Activated naive CD4-positive, alpha-beta T cell treated with anti-CD3 and anti-CD28 coated beads, Interleukin-2, amount 10 ng/mL, durations not matched to agents 7 days and 5 days (primary cell): ENCODE measurements at regions not wholly inside any gene's neighbourhood (a gene's known extent, or its start where the extent isn't known, plus 50 kb on each side); places are given as distances from the start of the nearest gene placed in this dataset.

Experiments used
- CTCF ChIA-PET: fragments of 350-600 bp; sonication (Branson Sonifier 250); formaldehyde crosslinking; loops from one replicate; lab custom pipeline; 2021; ENCODE audit warnings: antibody characterized with exemption; lab: Charles Lee
- DNase-seq: peaks from one replicate; pipeline ENCODE4 v3.0.0-alpha.2; 2020
- H3K27ac Mint-ChIP-seq: one replicate; pipeline ENCODE4 v1.8.0; 2021; ENCODE audit warnings: mild to moderate bottlenecking, moderate library complexity, mixed read lengths
- H3K27me3 Mint-ChIP-seq: one replicate; pipeline ENCODE4 v1.8.0; 2021; ENCODE audit warnings: mild to moderate bottlenecking, mixed read lengths
- H3K36me3 Mint-ChIP-seq: one replicate; pipeline ENCODE4 v1.8.0; 2021; ENCODE audit warnings: mixed read lengths
- H3K4me1 Mint-ChIP-seq: one replicate; pipeline ENCODE4 v1.8.0; 2021; ENCODE audit warnings: mixed read lengths
- H3K4me3 Mint-ChIP-seq: one replicate; pipeline ENCODE4 v1.8.0; 2021; ENCODE audit warnings: mild to moderate bottlenecking, moderate library complexity, mixed read lengths
- H3K9me3 Mint-ChIP-seq: one replicate; pipeline ENCODE4 v1.8.0; 2021; ENCODE audit warnings: mixed read lengths

DNA sequence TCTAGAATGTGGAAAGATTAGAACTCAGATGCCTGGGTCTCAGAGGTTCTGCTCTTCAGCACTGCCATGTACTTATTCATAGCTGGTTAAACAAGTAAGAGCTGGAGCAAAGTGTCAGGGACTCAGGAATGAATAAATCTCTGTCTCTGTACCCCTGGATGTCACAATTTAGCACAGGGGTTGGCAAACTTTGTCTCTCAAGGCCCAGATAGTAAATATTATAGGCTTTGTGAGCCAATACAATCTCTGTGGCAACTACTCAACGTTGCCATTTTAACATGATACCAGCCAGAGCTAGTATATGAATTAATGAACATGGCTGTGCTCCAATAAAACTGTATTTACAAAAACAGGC, 220.3 kb upstream of the MON1B start:
- no peak for DNase-seq
- H3K4me1 Mint-ChIP-seq = no peaks in the 10 kb centered on the region
- no peaks in the 10 kb centered on the region for H3K36me3 Mint-ChIP-seq
- CTCF ChIA-PET = no interaction called here
- H3K4me3 Mint-ChIP-seq = no peak overlapping the region
- H3K27me3 Mint-ChIP-seq = no peaks in the 10 kb centered on the region
- no peak overlapping the region for H3K27ac Mint-ChIP-seq
- no peaks in the 10 kb centered on the region for H3K9me3 Mint-ChIP-seq

DNA sequence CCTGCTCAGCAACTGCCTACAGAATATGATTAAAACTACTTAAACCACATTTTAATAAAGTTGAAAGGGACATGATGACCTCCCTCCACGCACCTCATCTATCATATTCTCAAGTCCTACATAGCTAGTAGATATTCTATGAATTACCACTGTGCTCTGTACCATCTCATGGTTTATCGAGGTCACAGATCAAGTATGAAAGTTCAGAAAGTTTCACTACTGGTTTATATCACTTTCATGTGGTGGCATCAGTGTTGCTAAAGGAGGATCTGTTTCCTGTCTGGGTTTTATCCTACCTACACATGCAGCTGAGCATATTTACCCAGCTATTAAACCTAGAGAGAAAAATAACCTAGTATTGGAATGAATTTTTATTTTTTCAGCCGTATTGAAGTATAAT, 214.9 kb upstream of the MON1B start:
- Mint-ChIP-seq H3K27ac (no peak overlapping the region), H3K9me3 (peaks cover 6% of the 10 kb centered on the region), H3K27me3 (no peaks in the 10 kb centered on the region), H3K4me3 (no peak overlapping the region), H3K4me1 (peaks cover 5% of the 10 kb centered on the region), H3K36me3 (no peaks in the 10 kb centered on the region)
- CTCF ChIA-PET = no interaction called here
- DNase-seq = no peak

DNA sequence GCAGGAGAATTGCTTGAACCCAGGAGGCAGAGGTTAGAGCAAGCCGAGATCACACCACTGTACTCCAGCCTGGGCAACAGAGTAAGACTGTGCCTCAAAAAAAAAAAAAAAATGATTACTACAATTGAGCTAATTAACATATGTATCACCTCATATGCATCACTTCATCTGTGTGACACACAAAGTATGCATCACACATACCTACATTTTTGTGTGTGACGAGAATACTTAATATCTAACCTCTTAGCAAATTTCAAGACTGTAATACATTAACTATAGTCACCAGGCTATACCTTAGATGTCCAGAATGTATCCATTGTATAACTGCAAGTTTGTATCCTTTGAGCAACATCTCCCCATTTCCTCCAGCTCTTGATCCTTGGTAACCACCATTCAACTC, 214.2 kb upstream of the MON1B start:
- no peaks in the 10 kb centered on the region for H3K36me3 Mint-ChIP-seq
- H3K27ac Mint-ChIP-seq = no peak overlapping the region
- H3K27me3 Mint-ChIP-seq = no peaks in the 10 kb centered on the region
- H3K4me3 Mint-ChIP-seq = no peak overlapping the region
- peaks cover 6% of the 10 kb centered on the region for H3K9me3 Mint-ChIP-seq
- H3K4me1 Mint-ChIP-seq = peaks cover 5% of the 10 kb centered on the region
- no peak for DNase-seq
- CTCF ChIA-PET = no interaction called here

DNA sequence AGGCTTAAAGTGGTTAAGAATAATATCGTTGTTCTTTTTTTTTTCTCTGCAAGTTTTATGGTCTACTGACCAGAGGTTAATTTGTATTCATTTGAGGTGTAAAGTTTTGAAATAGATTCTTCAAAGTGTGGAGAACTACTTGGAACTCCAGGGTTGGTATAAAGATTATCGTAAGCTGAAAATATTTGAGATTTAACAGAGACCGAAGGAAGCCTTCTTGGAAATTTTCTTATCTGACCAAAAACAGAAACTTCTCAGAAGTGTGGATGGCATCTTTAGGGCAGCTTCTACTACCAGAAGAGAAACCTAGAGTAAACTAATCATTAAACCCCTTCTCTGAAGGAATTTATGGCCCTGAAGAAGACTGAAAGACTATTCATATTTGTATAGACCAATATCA, 206.8 kb upstream of the MON1B start:
- CTCF ChIA-PET = interaction anchor here (0.6 kb wide), 1 partner anchor 1715 kb away, joined by 3 read pairs; no protein-coding TSS in a partner anchor
- H3K27me3 Mint-ChIP-seq = no peaks in the 10 kb centered on the region
- no peaks in the 10 kb centered on the region for H3K4me1 Mint-ChIP-seq
- H3K27ac Mint-ChIP-seq = no peak overlapping the region
- H3K36me3 Mint-ChIP-seq = no peaks in the 10 kb centered on the region
- no peak overlapping the region for H3K4me3 Mint-ChIP-seq
- no peaks in the 10 kb centered on the region for H3K9me3 Mint-ChIP-seq
- no peak for DNase-seq

DNA sequence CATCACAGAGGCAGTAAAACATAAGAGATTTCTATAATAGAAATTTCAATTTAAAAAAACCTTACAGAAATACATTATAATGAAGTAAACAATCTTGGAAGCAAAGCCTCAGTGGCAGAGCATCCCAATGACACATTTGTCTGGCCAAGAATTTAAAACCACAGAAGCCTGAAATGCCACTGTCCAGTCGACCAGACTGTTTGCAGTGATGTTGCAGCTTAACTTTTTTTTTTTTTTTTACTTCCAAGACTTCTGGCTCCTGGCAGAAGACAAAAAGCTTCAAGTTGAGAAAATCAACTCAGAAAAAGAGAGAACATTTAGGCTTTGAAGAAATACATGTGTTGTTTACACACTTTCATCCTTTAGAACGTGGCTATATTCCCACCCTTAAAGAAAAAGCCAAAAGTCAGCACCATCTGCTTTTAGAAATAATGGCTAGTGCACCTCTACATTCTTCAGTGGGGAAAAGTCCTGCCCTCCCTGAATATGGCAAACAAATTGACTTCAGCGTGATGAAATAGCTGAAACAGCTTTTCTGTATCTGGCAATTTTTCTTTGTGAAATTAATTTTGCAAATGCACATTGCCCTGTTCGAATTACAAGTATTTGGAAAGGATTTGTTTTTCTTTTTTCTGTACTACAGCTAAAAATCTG, 205.5 kb upstream of the MON1B start:
- Mint-ChIP-seq H3K27me3 (no peaks in the 10 kb centered on the region), H3K36me3 (no peaks in the 10 kb centered on the region), H3K27ac (no peak overlapping the region), H3K4me3 (no peak overlapping the region), H3K4me1 (no peaks in the 10 kb centered on the region), H3K9me3 (no peaks in the 10 kb centered on the region)
- CTCF ChIA-PET = interaction anchor here (1.2 kb wide), 1 partner anchor 184 kb away, joined by 3 read pairs; no protein-coding TSS in a partner anchor
- DNase-seq = no peak

DNA sequence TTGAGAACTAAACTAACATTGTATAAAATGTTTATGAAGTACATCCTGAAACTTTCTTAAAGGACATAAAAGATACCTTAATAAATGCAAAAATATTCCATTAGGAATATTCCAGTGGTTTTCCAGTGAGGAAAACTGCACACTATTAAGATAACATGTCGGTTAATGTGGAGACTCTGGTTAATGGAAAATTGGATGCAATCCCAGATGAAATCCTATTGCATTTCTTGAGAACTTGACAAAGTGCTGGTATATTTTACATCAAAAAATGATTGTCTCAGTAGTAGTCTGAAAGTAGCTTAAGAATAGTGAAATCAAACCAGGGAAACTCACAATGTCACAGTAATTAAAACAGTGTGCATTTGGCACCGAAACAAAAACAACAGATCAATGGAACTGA, 202.5 kb upstream of the MON1B start:
- Mint-ChIP-seq H3K36me3 (no peaks in the 10 kb centered on the region), H3K4me1 (no peaks in the 10 kb centered on the region), H3K27me3 (no peaks in the 10 kb centered on the region), H3K4me3 (no peak overlapping the region), H3K27ac (no peak overlapping the region), H3K9me3 (no peaks in the 10 kb centered on the region)
- DNase-seq = no peak
- CTCF ChIA-PET = no interaction called here

DNA sequence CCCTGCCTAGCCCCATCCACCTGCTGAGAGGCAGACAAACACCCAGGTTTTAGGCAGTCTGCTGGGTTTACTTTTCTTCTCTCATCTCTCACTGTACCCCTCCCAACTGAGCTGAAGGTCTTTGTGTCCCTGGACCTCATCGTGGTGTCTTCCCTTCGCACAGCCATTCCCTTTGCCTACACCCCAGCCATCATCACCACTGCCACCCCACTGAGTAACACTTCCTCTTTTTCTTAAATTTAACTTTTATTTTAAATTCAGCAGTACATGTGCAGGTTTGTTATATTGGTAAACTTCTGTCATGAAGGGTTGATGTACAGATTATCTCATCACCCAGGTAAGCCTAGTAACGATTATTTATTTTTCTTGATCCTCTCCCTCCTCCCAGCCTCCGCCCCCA, 188.3 kb upstream of the MON1B start:
- Mint-ChIP-seq H3K9me3 (peaks cover 4% of the 10 kb centered on the region), H3K36me3 (no peaks in the 10 kb centered on the region), H3K4me1 (no peaks in the 10 kb centered on the region), H3K27me3 (no peaks in the 10 kb centered on the region), H3K4me3 (no peak overlapping the region), H3K27ac (no peak overlapping the region)
- no peak for DNase-seq
- CTCF ChIA-PET = no interaction called here

DNA sequence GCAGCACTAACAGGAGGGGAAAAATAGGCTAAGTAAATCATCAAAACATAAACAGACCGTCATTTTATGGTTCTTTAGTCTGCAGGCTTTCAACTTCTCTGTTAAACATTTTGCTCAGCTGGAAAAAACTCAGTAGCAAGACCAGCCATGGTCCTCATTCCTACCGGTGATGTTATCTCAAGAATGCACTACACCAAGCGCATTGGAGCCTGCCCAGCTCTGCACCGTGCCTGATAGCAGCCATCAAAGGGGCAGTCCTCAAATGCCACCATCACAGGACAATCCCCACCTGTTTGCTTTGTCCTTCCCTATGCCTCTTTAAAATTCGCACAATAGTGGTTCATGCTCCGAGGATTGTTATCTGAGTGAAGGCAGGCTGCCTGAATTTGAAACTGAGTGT, 181.5 kb upstream of the MON1B start:
- CTCF ChIA-PET = no interaction called here
- peaks cover 8% of the 10 kb centered on the region for H3K9me3 Mint-ChIP-seq
- no peaks in the 10 kb centered on the region for H3K4me1 Mint-ChIP-seq
- no peaks in the 10 kb centered on the region for H3K27me3 Mint-ChIP-seq
- no peak overlapping the region for H3K27ac Mint-ChIP-seq
- H3K4me3 Mint-ChIP-seq = no peak overlapping the region
- no peaks in the 10 kb centered on the region for H3K36me3 Mint-ChIP-seq
- no peak for DNase-seq

DNA sequence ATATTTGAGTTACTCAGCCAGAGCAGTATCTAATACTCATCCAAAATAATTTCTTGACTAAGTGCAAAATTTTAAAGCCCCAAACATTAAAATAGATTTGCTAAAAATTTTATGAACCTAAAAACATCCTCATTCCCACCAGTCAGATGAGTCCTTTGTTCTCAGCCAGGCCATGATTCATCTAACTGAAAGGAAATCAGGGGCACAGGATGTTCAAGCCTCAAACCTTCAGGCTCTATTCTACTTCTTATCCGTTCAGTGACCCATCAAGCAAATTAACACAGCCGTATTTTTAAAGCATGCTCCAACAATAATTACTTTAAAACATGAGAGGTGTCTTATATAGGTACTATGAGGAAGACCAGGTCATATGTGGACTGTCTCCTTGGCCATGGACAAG, 176.5 kb upstream of the MON1B start:
- CTCF ChIA-PET = no interaction called here
- Mint-ChIP-seq H3K4me1 (no peaks in the 10 kb centered on the region), H3K36me3 (no peaks in the 10 kb centered on the region), H3K27ac (no peak overlapping the region), H3K4me3 (no peak overlapping the region), H3K9me3 (peaks cover 8% of the 10 kb centered on the region), H3K27me3 (no peaks in the 10 kb centered on the region)
- DNase-seq = no peak

DNA sequence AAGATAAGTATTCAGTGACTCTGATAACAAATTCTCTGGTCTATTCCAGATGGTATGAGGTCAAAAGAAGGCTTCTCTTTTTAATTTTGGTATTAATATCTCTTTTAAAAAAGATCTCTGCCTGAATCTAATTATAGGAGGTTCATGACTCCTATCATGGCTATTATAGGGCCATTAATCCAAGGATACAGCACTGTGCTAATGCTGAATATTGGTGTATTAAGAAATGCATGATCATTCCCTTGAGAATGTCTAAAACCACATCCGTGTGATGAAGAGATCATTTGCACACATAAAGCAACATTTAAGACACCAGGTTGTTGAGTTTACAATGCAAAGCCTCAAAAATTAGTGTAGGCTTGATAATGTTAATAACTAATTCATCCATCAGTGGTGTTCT, 160.4 kb upstream of the MON1B start:
- no peak for DNase-seq
- no peaks in the 10 kb centered on the region for H3K27me3 Mint-ChIP-seq
- H3K27ac Mint-ChIP-seq = no peak overlapping the region
- no peaks in the 10 kb centered on the region for H3K36me3 Mint-ChIP-seq
- H3K4me3 Mint-ChIP-seq = no peak overlapping the region
- no peaks in the 10 kb centered on the region for H3K9me3 Mint-ChIP-seq
- CTCF ChIA-PET = no interaction called here
- no peaks in the 10 kb centered on the region for H3K4me1 Mint-ChIP-seq

DNA sequence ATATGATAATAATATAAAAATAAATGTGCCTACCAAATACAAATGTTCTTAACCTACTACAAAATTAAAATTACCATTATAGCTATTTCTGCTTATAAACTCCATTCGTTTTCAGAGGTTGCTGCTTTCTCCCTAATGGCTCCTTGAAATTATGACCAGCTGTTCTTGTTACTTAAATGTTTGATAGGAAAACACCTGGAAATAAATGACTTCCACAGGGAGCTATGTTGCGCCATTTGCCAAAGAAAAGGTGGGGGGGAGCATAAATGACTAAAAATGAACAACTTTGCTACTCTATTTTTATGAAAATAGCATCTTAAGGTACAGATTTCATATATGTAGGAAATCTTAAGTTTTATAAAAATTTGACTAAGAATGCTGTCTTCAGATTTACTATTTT, 157.5 kb upstream of the MON1B start:
- Mint-ChIP-seq H3K4me3 (no peak overlapping the region), H3K4me1 (no peaks in the 10 kb centered on the region), H3K9me3 (no peaks in the 10 kb centered on the region), H3K27ac (no peak overlapping the region), H3K36me3 (no peaks in the 10 kb centered on the region), H3K27me3 (no peaks in the 10 kb centered on the region)
- DNase-seq = no peak
- CTCF ChIA-PET = no interaction called here

DNA sequence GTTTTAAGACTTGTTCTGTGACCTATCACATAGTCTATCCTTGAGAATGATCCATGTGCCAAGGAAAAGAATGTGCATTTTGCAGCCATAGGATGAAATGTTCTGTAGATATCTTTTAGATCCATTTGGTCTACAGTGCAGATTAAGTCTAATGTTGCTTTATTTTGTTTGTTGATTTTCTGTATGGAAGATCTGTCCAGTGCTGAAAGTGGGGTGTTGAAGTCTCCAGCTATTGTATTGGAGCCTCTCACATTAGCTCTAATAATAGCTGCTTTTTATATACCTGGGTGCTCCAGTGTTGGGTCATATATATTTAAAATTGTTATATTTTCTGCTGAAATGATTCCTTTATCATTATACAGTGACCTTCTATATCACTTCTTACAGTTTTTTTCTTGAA, 155.6 kb upstream of the MON1B start:
- Mint-ChIP-seq H3K4me3 (no peak overlapping the region), H3K4me1 (no peaks in the 10 kb centered on the region), H3K9me3 (no peaks in the 10 kb centered on the region), H3K27ac (no peak overlapping the region), H3K36me3 (no peaks in the 10 kb centered on the region), H3K27me3 (no peaks in the 10 kb centered on the region)
- CTCF ChIA-PET = no interaction called here
- no peak for DNase-seq

DNA sequence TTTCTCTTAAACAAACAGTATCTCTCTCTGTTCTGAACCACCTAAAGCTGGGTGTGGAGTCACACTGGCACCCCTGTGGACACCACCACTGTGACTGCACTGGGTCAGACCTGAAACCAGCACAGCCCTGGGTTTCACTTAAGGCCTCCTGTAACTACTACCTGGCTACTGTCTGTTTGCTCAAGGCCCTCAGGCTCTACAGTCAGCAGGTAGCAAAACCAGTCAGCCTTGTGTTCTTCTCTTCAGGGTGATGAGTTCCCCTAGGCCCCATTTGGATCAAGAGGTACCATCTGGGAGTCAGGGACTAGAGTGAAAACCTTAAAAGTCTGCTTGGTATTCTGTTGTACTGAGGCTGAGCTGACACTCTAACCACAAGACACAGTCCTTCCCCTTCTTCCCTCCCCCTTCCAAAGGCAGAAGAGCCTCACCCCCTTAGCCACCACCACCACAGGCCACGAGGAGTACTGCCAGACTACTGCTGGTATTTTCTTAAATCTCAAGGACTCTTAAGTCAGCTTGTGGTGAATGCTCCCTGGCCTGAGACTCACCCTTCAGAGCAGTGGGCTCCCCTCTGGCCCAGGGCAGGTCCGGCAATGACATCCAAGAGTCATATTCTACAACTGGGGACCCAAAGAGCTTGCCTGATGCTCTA, 153.2 kb upstream of the MON1B start:
- CTCF ChIA-PET = no interaction called here
- H3K36me3 Mint-ChIP-seq = no peaks in the 10 kb centered on the region
- H3K4me1 Mint-ChIP-seq = no peaks in the 10 kb centered on the region

DNA sequence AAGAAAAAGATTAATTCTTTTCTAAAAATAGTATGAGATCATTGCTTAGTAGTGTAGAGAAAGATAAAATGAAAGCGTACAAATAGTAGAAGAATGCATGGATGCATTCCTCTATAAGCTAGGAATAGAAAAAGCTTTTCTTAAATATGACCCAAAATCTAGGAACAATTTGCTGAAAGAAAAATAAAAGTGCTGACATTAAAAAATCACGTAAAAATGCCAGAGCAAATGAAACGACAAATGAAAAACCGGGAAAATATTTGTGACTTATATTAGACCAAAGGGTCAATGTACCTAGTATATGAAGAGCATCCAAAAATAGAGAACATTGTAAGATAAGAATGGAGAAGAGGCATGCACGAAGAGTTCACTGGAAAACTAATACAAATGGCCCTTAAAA, 149.5 kb upstream of the MON1B start:
- H3K36me3 Mint-ChIP-seq = no peaks in the 10 kb centered on the region
- H3K4me1 Mint-ChIP-seq = no peaks in the 10 kb centered on the region
- H3K4me3 Mint-ChIP-seq = no peak overlapping the region
- no peak for DNase-seq
- H3K27me3 Mint-ChIP-seq = no peaks in the 10 kb centered on the region
- no peak overlapping the region for H3K27ac Mint-ChIP-seq
- no peaks in the 10 kb centered on the region for H3K9me3 Mint-ChIP-seq
- CTCF ChIA-PET = no interaction called here

More for the DNA sequence above, 153.2 kb upstream of the MON1B start:
- Mint-ChIP-seq H3K9me3 (no peaks in the 10 kb centered on the region), H3K27ac (no peak overlapping the region), H3K27me3 (no peaks in the 10 kb centered on the region), H3K4me3 (no peak overlapping the region)
- DNase-seq = no peak

DNA sequence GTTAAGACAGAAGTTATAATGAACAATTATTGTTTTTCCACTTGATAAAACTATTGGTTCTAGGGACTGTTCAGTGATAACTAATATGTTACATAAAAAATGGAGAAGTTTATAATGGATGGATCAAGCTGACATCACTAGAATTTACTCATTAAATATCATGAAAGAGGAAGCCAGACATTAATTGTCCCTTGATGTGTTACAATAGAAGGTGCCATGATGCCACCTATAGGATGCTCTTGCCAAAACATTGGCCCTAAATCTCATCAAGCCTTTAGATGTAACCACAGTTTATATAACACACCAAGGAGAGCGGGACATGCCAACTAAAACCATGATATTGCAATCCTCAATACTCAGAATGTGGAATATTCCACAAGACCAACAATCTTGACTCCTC, 147.9 kb upstream of the MON1B start:
- Mint-ChIP-seq H3K27ac (no peak overlapping the region), H3K36me3 (no peaks in the 10 kb centered on the region), H3K27me3 (no peaks in the 10 kb centered on the region), H3K9me3 (no peaks in the 10 kb centered on the region), H3K4me1 (no peaks in the 10 kb centered on the region), H3K4me3 (no peak overlapping the region)
- DNase-seq = no peak
- CTCF ChIA-PET = no interaction called here
